ENCODE measurements at regions not wholly inside any gene's neighbourhood (a gene's known extent, or its start where the extent isn't known, plus 50 kb on each side); places are given as distances from the start of the nearest gene placed in this dataset.

DNA sequence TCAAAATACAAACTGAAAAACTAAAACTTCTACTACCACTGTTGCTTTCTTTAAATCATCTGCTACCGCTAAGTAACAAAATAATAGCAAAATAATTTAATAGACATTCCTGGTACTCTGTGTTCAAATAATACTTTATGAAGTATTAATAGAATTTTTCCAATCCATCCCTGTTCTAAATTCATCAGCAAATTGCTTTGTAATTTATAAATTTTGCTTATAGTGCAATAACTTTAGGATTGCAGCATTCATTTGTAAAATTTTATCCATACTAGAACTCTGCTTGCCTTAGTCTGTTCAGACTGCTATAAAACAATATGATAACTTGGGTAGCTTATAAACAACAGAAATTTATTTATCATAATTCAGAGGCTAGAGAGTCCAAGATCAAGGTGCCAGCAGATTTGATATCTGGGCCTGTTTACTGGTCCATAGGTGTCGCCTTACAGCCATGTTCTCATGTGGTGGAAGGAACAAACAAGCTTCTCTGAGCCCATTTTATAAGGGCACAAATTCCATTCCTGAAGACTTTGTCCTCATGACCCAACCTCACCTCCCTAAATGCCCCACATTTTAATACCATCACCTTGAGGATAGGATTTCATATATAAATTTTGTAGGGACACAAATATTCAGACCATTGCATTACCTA lies 415.1 kb upstream of the MAP2 start:
- TF ChIP-seq, protein P1, sequence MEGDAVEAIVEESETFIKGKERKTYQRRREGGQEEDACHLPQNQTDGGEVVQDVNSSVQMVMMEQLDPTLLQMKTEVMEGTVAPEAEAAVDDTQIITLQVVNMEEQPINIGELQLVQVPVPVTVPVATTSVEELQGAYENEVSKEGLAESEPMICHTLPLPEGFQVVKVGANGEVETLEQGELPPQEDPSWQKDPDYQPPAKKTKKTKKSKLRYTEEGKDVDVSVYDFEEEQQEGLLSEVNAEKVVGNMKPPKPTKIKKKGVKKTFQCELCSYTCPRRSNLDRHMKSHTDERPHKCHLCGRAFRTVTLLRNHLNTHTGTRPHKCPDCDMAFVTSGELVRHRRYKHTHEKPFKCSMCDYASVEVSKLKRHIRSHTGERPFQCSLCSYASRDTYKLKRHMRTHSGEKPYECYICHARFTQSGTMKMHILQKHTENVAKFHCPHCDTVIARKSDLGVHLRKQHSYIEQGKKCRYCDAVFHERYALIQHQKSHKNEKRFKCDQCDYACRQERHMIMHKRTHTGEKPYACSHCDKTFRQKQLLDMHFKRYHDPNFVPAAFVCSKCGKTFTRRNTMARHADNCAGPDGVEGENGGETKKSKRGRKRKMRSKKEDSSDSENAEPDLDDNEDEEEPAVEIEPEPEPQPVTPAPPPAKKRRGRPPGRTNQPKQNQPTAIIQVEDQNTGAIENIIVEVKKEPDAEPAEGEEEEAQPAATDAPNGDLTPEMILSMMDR (IDR thresholded peaks at IDR 0.05), result no peak
- TF ChIP-seq POLR2AphosphoS5 (IDR thresholded peaks at IDR 0.05; ENCODE audit: low read depth, low read length) (no peak), TCF7L2 (IDR thresholded peaks at IDR 0.05; ENCODE audit: low read depth, low read length) (no peak)
